B cell (primary cell): ENCODE measurements at regions not wholly inside any gene's neighbourhood (a gene's known extent, or its start where the extent isn't known, plus 50 kb on each side); places are given as distances from the start of the nearest gene placed in this dataset.

Experiments used
- ATAC-seq: fragments of 200-7000 bp; cut with Tn5 transposase; one replicate; pipeline ENCODE4 v1.10.0; 2021; ENCODE audit warnings: low read depth, mild to moderate bottlenecking, moderate number of reproducible peaks, moderate library complexity
- CTCF ChIA-PET: fragments of 350-600 bp; sonication (Branson Sonifier 250); formaldehyde crosslinking; loops from one replicate; lab custom pipeline; 2021; ENCODE audit warnings: antibody characterized with exemption, inconsistent platforms; lab: Charles Lee
- POLR2A ChIA-PET: fragments of 350-600 bp; sonication (Branson Sonifier 250); formaldehyde crosslinking; loops from one replicate; lab custom pipeline; 2021; ENCODE audit warnings: antibody characterized with exemption; lab: Charles Lee
- DNase-seq: peaks from one replicate; pipeline ENCODE4 v3.0.0; 2013
- H2AFZ ChIP-seq: 2 replicates; pipeline ENCODE4 v1.6.1; 2012; ENCODE audit warnings: mild to moderate bottlenecking, low read depth, low read length; ENCODE audit not compliant: insufficient read depth, poor library complexity, severe bottlenecking
- H3K27ac ChIP-seq, 2 donors: 1 replicate in 1 of 2; 2 replicates in 1 of 2; pipeline ENCODE4 v1.5.1; 2012 to 2013; ENCODE audit warnings: low read length in 2 of 2, mild to moderate bottlenecking in 2 of 2, moderate library complexity in 1 of 2
- H3K27me3 ChIP-seq, 4 experiments: fragments of 200-600 bp in 1 of 4; sonication (generic) in 1 of 4; replicated peaks in 1 of 4; 1 replicate in 2 of 4; 2 replicates in 2 of 4; pipeline versions ENCODE4 v1.6.1 to v1.7.0; 2013 to 2016; ENCODE audit warnings: low read length in 3 of 4, mild to moderate bottlenecking in 2 of 4, mixed read lengths in 1 of 4, moderate library complexity in 1 of 4; ENCODE audit not compliant: insufficient read depth in 4 of 4, control insufficient read depth in 3 of 4; ENCODE audit errors: control extremely low read depth in 1 of 4
- H3K36me3 ChIP-seq, 2 experiments: replicated peaks in 1 of 2; 1 replicate in 1 of 2; 2 replicates in 1 of 2; pipeline versions ENCODE4 v1.6.1 to v1.7.1; 2013; ENCODE audit warnings: low read length in 1 of 2; ENCODE audit not compliant: insufficient read depth in 2 of 2, control insufficient read depth in 1 of 2; ENCODE audit errors: control extremely low read depth in 1 of 2, extremely low read depth in 1 of 2
- H3K4me1 ChIP-seq, 2 donors: fragments of 200-600 bp in 1 of 2; sonication (generic) in 1 of 2; 1 replicate in 1 of 2; 2 replicates in 1 of 2; pipeline versions ENCODE4 v1.5.1 to v1.6.1; 2013 to 2017; ENCODE audit warnings: low read length in 2 of 2; ENCODE audit not compliant: control insufficient read depth in 2 of 2, insufficient read depth in 2 of 2
- H3K4me2 ChIP-seq: replicated peaks from 2 replicates; pipeline ENCODE3; 2012; ENCODE audit warnings: mild to moderate bottlenecking, low read depth, low read length; ENCODE audit not compliant: poor library complexity, severe bottlenecking
- H3K4me3 ChIP-seq, 5 experiments: fragments of 200-600 bp in 1 of 5; sonication (generic) in 1 of 5; 1 replicate in 3 of 5; 2 replicates in 2 of 5; pipeline versions ENCODE4 v1.5.1 to v1.7.0; 2011 to 2016; ENCODE audit warnings: low read length in 4 of 5, mild to moderate bottlenecking in 4 of 5, low read depth in 2 of 5, control low read depth in 1 of 5, moderate library complexity in 1 of 5; ENCODE audit not compliant: insufficient read depth in 1 of 5; ENCODE audit errors: control extremely low read depth in 1 of 5, extremely low read depth in 1 of 5
- H3K79me2 ChIP-seq: fragments of 200-600 bp; sonication (generic); one replicate; pipeline ENCODE4 v1.6.0; 2016; ENCODE audit warnings: low read length; ENCODE audit not compliant: control insufficient read depth, insufficient read depth
- H3K9ac ChIP-seq: fragments of 200-600 bp; sonication (generic); 2 replicates; pipeline ENCODE4 v1.6.1; 2017; ENCODE audit warnings: mild to moderate bottlenecking, low read length, moderate library complexity
- H3K9me3 ChIP-seq, 3 donors: one replicate each; pipeline versions ENCODE4 v1.6.1 to v1.7.1; 2013; ENCODE audit warnings: low read length in 2 of 3; ENCODE audit not compliant: control insufficient read depth in 2 of 3, insufficient read depth in 1 of 3; ENCODE audit errors: control extremely low read depth in 1 of 3
- H4K20me1 ChIP-seq: 2 replicates; pipeline ENCODE4 v1.6.0; 2012; ENCODE audit warnings: mild to moderate bottlenecking, low read length; ENCODE audit not compliant: insufficient read depth, control insufficient read depth, poor library complexity, severe bottlenecking
- H3K27ac Mint-ChIP-seq: one replicate; pipeline ENCODE4 v1.8.0; 2021; ENCODE audit warnings: mixed read lengths
- H3K27me3 Mint-ChIP-seq: one replicate; pipeline ENCODE4 v1.8.0; 2021; ENCODE audit warnings: mixed read lengths
- H3K4me1 Mint-ChIP-seq: one replicate; pipeline ENCODE4 v1.8.0; 2021; ENCODE audit warnings: mixed read lengths
- H3K4me3 Mint-ChIP-seq: one replicate; pipeline ENCODE4 v1.8.0; 2021; ENCODE audit warnings: mixed read lengths
- H3K9me3 Mint-ChIP-seq: one replicate; pipeline ENCODE4 v1.8.0; 2022; ENCODE audit warnings: mixed read lengths; ENCODE audit not compliant: insufficient read depth
- EZH2 ChIP-seq: IDR thresholded peaks from 2 replicates; pipeline ENCODE4 v1.6.1; 2012; ENCODE audit warnings: borderline replicate concordance, low read depth, mild to moderate bottlenecking, moderate library complexity, low read length; ENCODE audit not compliant: insufficient read depth, poor library complexity, severe bottlenecking
- intact Hi-C: fragments of 100-400 bp; cut with micrococcal nuclease; formaldehyde crosslinking; loops from one replicate; pipeline ENCODE4 v1.10.0; 2022
- TF ChIP-seq, protein P1 (sequence below): fragments of 200-600 bp; IDR thresholded peaks from one replicate; pipeline ENCODE4 v1.8.0; 2022; ENCODE audit warnings: antibody characterized with exemption, mild to moderate bottlenecking

DNA sequence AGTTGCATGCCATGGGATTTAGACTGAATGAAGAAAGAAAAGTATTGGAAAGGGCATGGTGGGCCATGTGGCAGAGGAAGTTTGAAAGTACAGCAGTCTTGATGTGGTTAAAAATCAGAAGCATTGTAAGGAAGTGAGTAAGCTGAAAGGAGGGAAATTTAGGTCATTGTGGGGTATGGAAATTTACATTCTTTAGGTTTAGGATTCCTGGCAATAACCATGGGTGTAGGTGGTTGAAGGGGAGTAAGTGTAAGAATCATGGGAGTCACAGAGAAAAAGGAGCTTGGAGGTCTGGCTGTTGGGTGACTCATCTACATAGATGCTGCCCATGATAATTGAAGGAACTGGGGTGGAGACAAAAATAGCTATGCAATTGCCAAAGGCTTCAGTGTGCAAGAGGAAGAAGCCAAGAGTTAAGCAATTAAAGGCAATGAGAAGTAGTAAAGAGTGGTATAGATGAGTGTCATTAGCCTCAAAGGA, 243.8 kb upstream of the LDB2 start:
- H3K4me2 ChIP-seq: no peak overlapping the region
- Mint-ChIP-seq H3K4me3 (no peak overlapping the region), H3K4me1 (no peaks in the 10 kb centered on the region), H3K27ac (no peak overlapping the region), H3K27me3 (no peaks in the 10 kb centered on the region), H3K9me3 (peaks cover 13% of the 10 kb centered on the region)
- no peaks in the 10 kb centered on the region for H3K36me3 ChIP-seq
- no peaks in the 10 kb centered on the region for H4K20me1 ChIP-seq
- peaks cover 0 to 10% (median 6%) of the 10 kb centered on the region in 3 donors for H3K9me3 ChIP-seq
- TF ChIP-seq, protein P1, sequence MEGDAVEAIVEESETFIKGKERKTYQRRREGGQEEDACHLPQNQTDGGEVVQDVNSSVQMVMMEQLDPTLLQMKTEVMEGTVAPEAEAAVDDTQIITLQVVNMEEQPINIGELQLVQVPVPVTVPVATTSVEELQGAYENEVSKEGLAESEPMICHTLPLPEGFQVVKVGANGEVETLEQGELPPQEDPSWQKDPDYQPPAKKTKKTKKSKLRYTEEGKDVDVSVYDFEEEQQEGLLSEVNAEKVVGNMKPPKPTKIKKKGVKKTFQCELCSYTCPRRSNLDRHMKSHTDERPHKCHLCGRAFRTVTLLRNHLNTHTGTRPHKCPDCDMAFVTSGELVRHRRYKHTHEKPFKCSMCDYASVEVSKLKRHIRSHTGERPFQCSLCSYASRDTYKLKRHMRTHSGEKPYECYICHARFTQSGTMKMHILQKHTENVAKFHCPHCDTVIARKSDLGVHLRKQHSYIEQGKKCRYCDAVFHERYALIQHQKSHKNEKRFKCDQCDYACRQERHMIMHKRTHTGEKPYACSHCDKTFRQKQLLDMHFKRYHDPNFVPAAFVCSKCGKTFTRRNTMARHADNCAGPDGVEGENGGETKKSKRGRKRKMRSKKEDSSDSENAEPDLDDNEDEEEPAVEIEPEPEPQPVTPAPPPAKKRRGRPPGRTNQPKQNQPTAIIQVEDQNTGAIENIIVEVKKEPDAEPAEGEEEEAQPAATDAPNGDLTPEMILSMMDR: no peak
- no peak for TF ChIP-seq EZH2
- intact Hi-C loops: no loop called here
- H3K4me1 ChIP-seq: no peaks in the 10 kb centered on the region
- no peak overlapping the region for H3K27ac ChIP-seq
- H3K9ac ChIP-seq: no peak overlapping the region
- H3K4me3 ChIP-seq: no peak overlapping the region
- ChIA-PET CTCF (no interaction called here), POLR2A (no interaction called here)
- no peaks in the 10 kb centered on the region for H3K79me2 ChIP-seq
- no peaks in the 10 kb centered on the region for H3K27me3 ChIP-seq
- no peak overlapping the region for H2AFZ ChIP-seq
- no peak for DNase-seq
- no peak for ATAC-seq

DNA sequence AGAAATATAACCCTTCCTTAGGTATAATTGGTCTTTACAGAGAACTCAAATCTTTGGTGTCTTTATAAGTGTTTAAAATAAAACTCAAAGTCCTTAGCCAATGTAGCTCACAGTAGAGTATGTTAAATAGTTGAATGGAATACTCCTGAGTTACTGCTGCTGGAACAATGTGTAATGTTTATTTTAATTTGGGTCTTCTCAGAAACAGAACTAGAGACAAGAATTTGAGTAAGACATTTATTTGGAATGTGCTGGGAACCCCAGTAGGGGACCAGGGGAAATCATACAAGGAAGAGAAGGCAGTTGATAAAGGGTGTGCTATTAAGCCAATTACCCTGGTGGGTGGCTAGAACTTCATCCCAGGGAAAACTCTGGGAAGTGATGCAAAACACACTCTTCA, 240.4 kb upstream of the LDB2 start:
- Histone ChIP-seq H3K79me2 (no peaks in the 10 kb centered on the region), H3K9me3 (peaks cover 0 to 11% (median 6%) of the 10 kb centered on the region in 3 donors), H3K4me2 (no peak overlapping the region), H3K9ac (no peak overlapping the region), H4K20me1 (no peaks in the 10 kb centered on the region), H3K36me3 (no peaks in the 10 kb centered on the region), H3K27ac (no peak overlapping the region), H3K4me3 (no peak overlapping the region), H2AFZ (no peak overlapping the region), H3K27me3 (no peaks in the 10 kb centered on the region), H3K4me1 (no peaks in the 10 kb centered on the region)
- DNase-seq: no peak
- Mint-ChIP-seq H3K27ac (no peak overlapping the region), H3K9me3 (peaks cover 11% of the 10 kb centered on the region), H3K4me3 (no peak overlapping the region), H3K4me1 (no peaks in the 10 kb centered on the region), H3K27me3 (no peaks in the 10 kb centered on the region)
- intact Hi-C loops: no loop called here
- POLR2A ChIA-PET: no interaction called here
- CTCF ChIA-PET: no interaction called here
- no peak for ATAC-seq
- no peak for TF ChIP-seq EZH2
- TF ChIP-seq, protein P1: no peak
